HG02970 (cell line): ENCODE measurements at regions not wholly inside any gene's neighbourhood (a gene's known extent, or its start where the extent isn't known, plus 50 kb on each side); places are given as distances from the start of the nearest gene placed in this dataset.
"Not testable (repeated sequence)": the region's sequence is repeated elsewhere in the genome, so short reads cannot be mapped to it uniquely, and the experiment has no call there.

Experiments used
- ATAC-seq: cut with Tn5 transposase; IDR thresholded peaks from one replicate; pipeline ENCODE4 v1.9.1; 2021; ENCODE audit warnings: mild to moderate bottlenecking, moderate library complexity, moderate number of reproducible peaks; ENCODE audit not compliant: unreplicated experiment, low FRiP score

DNA sequence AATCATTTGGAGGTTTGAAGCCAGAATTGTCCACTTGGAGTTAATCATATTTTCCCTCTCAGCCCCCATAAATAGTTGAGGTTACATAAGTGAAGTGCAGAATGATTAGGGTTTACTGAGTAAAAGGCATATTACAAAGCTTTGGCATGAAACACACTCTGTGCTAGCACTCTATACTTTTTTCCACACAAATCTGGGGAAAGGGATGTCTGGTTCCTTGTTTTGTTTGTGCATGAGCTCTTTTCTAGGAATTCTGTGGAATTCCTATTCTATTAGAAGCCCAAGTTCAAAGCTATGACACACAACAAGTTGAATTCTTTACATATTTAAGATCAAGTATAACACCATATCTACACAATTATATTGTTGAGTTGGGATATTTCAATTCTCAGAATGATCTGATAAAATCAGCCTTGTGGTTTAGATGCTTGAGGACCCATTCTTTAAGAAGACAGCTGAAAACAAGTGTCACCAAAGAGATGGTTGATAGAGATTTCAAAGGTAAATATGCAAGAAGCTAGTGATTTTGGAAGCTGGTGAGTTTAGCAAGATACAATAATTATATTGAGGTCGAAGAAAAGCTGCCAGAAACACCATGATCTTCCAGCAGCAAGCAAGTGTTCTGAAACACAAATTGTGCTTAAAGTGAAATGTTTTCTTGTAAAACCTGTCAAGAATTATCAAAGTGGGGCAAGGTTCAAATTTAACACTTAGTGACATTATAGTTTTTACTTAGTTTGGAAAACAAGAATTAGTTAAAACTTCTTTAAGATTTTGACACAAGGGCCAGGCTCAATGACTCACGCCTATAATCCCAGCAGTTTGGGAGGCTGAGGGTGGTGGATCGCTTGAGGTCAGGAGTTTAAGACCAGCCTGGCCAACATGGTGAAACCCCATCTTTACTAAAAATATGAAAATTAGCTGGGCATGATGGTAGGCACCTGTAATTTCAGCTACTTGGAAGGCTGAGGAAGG, 122.6 kb downstream of the INHBA start:
- no peak for ATAC-seq

DNA sequence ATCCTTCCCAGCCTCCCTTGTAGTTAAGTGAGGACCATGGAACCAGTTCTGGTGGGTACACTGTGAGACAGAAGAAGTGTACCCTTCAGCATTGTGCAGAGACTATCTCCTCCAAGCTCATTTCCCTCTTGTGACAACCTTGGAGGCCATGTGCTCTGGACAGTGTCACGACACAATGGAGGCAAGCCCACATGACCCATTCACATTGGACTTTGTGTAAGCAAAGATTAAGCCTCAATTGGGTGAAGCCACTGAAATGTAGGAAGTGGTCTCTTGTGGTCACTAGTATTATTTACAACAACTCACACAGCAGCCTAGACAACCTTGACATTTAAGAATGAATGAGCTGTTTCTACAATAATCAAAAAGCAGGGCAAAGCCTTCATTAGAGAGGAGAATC, 124.2 kb downstream of the INHBA start:
- no peak for ATAC-seq

DNA sequence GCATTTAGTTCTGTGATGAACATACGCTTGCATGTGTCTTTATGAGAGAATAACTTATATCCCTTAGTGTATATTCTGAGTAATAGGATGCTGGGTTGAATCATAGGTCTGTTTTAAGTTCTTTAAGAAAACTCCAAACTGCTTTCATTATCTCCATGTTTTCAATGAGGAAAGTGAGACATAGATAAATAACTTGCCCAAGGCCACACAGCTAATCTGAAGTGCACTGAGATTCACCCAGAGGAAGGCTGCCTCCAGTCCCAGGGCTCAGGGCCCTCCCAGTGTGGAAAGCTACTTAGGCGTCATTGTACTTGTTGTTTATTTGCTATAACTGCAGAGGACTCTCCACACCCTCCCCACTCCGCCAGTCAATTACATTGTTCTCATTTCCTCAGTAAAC, 126.7 kb downstream of the INHBA start:
- ATAC-seq: no peak

DNA sequence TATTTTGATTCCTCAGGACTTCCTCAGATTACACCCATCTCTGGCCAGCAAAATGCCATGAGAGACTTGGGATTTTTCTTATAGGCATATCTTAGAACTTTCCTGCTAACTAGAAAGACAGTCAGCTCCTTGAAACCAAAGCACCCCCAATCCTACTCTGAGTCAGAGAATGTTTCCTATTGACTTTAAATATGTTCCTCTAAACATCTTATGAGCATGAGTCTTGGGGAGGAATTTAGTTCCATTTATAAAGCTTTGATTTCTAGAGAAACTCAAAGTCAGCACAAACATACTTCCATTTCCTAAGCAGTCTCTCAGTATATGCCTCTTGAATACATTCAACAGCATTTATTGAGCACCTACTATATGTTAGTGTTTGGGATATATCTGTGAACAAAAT, 128.5 kb downstream of the INHBA start:
- no peak for ATAC-seq

DNA sequence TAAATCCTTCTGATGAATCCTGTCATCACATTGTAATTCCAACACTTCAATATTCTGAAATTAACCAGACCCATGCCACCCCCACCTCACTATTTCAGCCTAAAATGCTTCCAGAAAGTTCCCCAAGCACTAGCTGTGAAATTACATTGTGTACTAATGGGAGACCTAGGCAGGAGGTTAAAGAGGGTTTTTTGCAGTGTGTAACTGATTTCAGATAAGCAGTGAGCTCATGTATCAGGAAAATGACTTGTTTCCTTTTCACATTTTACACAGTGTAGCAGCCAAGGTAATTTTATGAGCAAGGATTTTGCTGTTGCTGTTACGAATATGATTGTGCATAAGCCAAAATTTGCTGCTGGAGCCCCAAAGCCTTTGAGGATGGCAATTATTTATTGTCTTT, 129.0 kb downstream of the INHBA start:
- no peak for ATAC-seq

DNA sequence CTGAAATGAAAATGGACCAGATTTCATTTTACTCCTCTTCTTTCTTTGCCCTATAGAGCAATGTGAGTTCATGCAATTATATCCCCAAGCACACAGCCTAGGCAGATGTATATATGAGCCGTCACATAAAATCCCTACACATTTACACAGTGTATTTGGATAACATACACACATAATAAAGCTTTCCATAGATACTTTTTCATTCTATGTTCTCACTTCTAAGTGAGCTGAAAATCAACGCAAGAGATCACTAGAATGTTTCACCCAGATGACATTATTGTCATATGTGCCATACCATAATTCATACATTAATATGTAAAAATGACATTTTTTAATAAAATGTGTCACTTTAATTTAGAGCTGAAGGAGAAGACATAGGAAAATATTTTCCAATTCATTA, 129.4 kb downstream of the INHBA start:
- no peak for ATAC-seq

DNA sequence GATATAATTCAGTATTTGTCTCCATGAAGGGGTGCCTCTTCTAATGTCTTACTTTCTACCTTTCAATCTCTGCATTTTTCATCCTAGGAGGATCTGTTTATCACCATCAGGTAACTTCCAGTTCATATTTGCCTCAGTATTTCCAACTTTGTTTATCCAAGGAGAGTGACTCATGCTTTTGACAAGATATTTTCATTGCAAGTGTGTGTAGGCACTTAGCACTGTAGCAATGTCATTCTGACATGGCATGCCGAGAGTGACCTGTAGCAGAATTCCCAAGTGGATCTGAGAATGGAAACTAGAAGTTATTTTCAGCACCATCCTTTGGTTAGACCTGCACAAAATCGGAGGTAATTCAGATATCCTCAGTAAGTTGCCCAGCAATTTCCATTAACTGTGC, 129.9 kb downstream of the INHBA start:
- ATAC-seq: no peak

DNA sequence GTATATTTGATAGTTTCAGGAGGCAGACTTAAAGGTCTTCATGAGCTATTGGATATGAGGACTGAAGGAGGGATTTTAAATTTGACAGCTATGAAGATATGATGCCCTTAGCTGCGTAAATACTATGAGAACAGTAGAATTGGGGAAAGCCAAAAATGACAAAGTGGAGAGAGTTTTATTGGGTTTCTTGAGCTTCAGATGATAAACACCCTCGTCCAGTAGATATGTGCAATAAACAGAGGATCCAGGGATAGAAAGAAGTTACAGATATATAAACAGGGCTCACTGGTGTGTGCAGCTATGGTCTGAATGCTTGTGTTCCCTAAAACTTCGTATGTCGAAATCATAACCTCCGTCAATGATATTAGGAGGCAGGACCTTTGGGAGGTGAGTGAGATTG, 131.3 kb downstream of the INHBA start:
- no peak for ATAC-seq

DNA sequence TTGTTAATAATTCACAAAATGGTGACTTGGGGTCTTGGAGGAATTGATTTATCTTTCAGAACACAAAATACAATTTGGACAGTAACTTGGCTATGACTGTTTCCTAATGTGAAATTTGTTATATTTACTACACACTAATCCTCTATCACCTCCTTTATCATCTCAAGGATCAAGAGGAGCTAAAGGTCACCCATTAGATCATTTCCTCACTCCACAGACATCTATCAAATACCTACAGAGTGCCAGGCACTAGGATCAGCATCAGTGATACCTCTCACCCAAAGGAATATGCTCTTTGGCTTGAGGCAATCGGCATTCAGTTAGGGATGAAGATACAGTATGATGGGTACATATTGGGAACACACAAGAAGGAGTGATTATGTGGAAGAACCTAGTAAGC, 132.1 kb downstream of the INHBA start:
- no peak for ATAC-seq

DNA sequence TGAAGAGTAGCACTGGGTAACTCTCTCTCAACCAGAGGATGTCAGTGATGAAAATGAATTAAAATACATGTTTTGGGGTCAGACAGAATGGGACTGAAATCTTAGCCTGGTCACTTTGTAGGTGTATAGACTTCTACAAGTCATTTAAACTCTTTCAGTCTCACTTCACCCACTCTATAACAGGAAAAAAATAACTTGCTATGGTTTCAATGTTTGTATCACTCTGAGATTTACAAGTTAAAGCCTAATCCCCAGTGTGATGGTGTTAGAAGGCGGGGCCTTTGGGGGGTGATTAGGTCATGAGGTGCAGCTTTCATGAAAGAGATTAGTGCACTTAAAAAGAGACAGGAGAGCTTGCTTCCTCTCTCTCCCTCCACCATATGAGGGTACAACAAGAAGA, 134.8 kb downstream of the INHBA start:
- ATAC-seq: no peak

DNA sequence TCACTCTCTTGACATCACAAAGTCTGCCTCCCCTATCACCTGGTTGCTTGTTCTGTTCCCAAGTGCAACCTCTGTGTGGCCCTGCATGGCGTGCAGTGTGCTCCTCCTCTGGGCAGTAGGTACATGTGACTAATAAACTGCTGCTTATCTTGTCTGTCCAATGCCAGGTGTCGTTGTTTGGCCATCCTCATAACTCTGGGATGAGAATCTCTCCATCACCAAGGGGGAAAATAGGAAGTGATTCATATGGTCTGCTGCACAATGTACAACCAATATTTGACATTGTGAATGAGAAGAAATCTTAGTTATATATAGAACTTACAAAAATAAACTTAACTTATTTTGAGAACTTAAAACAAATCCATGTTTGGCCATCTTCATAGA, 135.2 kb downstream of the INHBA start:
- ATAC-seq: no peak

DNA sequence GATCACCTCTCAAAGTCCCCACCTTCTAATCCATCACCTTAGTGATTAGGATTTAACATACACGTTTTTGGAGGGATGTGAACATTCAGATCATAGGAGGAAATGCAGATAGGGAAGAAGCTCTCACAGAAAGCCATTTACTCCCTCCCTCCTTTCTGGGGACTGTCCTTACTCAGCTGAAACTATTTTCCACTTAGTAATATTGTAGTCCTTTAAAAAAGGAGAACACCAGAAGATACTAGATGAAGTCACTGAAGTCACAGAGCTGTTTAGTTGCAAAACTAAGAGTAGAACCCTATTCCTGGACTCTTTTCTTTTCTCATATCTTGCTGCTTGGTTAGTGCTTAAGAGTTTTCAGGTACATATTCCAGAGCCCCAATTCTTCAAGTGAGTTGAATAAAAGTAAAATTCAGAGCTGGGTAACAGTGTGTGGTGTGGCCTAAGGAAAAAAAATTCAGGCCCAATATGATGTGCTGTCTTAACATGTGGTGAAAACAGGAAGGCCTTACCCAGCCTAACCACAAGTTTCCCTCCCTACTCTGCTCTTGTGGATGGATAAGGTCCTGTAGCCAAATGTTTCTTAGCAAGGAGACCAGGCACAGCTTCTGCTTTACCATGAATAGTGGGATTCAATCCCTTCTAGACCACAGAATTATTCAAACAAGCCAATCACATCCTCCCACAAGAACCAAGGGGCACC, 135.7 kb downstream of the INHBA start:
- ATAC-seq: no peak

DNA sequence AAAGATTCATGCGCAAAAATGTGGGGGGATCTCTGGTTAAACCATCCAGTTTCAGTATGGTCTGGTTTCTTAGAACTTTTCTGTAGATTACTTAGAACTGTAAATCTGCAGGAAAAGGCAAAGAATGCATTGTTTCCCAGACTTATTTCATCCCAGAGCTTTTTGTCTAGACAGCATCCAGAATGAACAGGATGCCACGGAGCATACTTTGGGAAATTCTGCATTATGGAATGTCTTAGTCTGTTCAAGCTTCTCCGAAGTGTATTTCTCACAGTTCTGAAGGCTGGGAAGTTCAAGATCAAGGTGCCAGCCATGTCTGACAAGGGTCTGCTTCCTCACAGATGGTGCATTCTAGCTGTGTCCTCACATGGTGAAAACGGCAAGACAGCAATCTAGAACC, 136.3 kb downstream of the INHBA start:
- ATAC-seq: no peak

DNA sequence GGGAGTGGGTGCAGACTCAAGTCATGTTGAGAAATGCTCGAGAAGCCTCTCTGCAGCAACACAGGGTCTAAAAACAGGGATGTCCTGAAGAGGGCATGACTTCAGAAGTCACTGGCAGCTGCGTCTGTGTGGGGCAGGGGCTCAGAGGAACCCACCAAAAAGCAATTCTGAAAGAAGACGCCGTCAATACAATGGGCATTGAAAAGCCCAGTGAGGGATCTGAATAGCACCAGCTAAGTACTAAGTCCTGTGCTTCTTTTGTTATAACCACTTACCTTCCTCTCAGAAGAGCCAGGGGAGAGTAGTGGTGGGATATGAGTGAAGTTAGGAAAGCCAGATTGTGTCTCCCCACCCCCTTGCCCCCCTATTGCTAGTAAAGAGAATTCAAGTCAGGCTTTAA, 137.2 kb downstream of the INHBA start:
- no peak for ATAC-seq

DNA sequence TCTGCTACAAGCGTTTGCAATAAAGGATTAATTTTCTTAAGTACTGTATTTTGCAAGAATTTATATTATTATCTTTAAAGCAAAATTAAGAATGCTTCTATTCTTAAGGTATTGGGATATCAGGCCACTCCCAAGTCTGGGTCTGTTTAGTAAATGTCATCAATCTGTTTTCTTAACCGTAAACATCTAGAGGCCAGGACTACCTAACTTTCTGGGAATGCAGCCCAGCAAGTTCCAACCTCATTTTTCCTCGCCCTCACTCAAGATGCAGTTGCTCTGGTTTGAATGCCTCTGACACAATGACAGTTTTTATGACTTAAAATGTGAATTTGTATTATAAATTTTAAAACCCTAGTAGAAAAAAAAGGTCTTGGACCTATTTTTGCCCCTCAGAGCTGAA, 143.5 kb downstream of the INHBA start:
- ATAC-seq: no peak

DNA sequence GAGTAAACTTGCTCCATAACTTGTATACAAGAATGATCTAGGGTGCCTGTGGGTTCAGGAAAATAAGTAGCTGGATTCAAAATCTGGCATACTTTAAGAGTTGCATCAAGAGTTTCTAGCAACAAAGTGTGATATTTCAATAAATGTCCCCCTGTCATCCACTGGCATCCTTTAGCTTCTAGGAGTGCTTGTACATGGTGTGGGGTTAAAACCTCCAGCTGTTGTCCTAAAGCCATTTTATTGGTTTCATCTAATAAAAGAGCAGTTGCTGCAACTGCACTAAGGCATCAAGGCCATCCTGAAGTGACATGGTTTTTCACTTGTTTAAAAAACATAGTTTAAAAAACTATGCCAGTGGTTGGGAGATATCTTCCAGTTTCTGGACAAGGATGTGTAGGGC, 148.4 kb downstream of the INHBA start:
- ATAC-seq: no peak

DNA sequence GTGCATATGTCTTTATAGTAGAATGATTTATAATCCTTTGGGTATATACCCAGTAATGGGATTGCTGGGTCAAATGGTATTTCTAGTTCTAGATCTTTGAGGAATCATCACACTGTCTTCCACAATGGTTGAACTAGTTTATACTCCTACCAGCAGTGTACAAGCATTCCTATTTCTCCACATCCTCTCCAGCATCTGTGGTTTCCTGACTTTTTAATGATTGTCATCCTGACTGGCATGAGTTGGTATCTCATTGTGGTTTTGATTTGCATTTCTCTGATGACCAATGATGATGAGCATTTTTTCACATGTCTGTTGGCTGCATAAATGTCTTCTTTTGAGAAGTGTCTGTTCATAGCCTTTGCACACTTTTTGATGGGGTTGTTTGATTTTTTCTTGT, 152.8 kb downstream of the INHBA start:
- ATAC-seq: not testable (repeated sequence)

DNA sequence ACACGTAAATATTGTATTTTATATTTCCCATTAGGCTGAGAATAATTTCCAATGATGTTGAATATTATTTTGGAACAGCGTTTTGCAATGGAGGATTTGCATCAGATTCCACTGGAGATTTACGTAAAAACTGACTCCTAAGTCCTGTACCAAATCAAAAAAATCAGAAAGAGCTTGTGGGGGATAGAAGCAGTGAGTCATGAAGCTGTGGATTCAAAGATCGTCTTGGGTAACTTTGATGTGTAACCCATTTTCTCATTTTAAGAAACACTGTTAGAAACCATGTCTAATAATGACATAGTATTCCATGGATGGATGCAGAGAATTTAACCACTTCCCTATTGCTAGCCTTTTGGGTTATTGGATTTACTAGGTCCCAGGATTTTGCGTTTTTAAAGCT, 158.6 kb downstream of the INHBA start:
- ATAC-seq: no peak

DNA sequence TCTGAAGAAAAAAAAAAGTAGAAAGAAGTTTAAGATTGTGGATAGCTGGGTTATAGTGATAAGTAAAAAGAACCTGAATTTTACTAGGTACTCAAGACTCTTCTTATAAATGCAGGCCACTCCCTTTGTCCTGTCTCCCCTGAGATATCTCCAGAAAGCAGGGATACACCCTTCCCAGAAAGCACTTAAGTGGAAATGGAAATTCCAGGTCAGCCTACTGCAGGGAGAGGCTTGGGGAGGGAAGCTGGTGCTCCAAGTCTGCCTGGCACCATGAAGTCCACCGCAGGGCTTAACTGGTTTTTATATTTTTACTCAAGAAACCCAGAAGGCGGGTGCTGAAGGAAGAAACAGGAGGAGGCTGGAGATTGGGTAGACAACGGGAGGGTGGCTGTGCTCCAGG, 162.3 kb downstream of the INHBA start:
- no peak for ATAC-seq

DNA sequence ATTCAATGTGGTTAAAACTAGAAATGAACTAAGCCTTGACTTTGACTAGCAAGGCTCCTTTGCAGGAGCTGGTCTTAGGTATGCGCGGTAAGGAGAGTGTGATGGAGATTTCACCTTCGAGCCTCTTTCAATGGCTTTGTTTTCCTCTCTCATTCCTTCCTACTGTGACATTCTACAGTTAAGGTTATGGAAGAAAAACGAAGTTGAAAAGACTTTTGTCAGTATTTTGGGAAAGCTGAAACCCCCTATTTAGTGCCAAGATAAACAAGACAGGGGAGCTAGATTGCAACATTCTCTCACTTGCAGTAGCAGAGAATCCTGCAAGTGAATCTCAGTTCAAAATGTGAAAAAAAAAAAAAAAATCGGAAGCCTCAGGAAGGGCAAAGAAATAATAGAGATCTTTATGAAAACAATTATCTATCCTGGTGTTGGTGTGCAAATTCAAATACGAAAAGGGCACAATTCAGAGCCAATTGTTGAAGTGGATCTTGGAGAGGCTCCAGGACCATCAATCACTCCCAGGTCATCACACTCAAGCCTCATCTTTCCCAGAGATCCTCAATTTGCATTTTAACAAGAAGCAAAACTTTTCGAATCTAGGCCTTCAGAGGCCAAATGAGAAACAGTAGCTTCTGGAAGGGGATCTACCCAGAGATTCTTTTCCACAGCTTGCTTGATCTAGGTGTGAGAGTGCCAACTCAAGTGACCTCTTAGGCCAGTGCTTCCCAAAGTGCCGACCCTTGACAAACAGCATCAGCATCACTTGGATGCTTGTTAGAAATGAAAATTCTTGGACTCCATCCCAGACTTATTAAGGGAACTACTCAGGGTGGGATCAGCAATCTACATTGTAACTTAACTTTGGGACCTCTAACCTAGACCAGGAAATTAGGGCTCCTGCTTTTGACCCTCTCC, 163.8 kb downstream of the INHBA start:
- ATAC-seq: no peak
